ENCODE measurements at regions not wholly inside any gene's neighbourhood (a gene's known extent, or its start where the extent isn't known, plus 50 kb on each side); places are given as distances from the start of the nearest gene placed in this dataset.

DNA sequence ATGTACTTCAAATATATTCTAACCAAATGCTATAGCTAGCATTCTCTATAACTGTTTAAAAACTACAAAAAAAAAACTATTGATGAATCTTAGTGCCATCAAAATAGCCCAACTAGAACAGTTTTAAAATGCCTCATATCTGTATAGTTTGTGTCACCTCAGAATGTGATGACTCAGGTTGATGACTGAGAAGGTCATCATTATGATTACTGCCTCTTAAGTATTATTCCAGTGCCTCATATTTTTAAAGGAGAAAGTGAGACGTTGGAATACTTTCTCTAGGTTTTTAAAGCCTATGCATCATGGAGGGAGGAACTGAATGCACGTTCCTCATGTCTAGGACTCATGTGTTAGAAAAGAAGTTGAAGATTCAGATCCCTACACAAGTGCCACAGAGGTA is 88.2 kb downstream of the TMA16 start:
- peaks cover 3% of the 10 kb centered on the region for H3K9me3 Mint-ChIP-seq
- H3K4me1 Mint-ChIP-seq (ENCODE audit: low read depth), result no peaks in the 10 kb centered on the region
- H3K27me3 Mint-ChIP-seq (ENCODE audit: low read depth), result no peaks in the 10 kb centered on the region
- H3K36me3 Mint-ChIP-seq (ENCODE audit: low read depth), result no peaks in the 10 kb centered on the region
- CTCF ChIA-PET, result no interaction called here
- no peak overlapping the region for H3K4me3 Mint-ChIP-seq
- intact Hi-C loops (cut with micrococcal nuclease), result no loop called here
- no peak overlapping the region for H3K27ac Mint-ChIP-seq
- DNase-seq, result no peak

DNA sequence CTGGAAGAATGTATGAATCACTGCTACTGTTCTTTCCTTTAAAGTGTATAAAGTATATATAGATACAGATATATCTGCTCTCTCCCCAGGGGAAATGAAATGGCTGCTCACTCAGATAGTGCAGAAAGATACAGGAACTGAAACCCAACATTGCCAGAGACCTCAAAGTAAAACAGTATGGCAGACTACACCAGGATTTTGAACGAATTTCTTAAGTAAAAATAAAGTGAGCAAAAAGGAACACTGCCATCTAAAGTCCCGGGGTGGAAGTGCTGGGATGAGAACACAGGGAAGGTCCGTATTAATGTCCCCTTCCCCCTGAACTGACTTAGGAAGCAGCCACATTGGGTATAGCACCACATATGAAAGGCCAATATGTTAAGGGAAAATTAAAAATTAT is 93.4 kb downstream of the TMA16 start:
- no peaks in the 10 kb centered on the region for H3K36me3 Mint-ChIP-seq (ENCODE audit: low read depth)
- intact Hi-C loops (cut with micrococcal nuclease), result no loop called here
- H3K27ac Mint-ChIP-seq, result no peak overlapping the region
- H3K27me3 Mint-ChIP-seq (ENCODE audit: low read depth), result no peaks in the 10 kb centered on the region
- peaks cover 11% of the 10 kb centered on the region for H3K4me1 Mint-ChIP-seq (ENCODE audit: low read depth)
- H3K4me3 Mint-ChIP-seq, result no peak overlapping the region
- CTCF ChIA-PET, result interaction anchor here (1.0 to 1.5 kb wide), 2 partner anchors 10 to 93 kb away, joined by 4 read pairs; no protein-coding TSS in a partner anchor
- DNase-seq, result peak; percentile 4
- peaks cover 1% of the 10 kb centered on the region for H3K9me3 Mint-ChIP-seq

GRCh38 chr4:163588532-163588931 is 94.0 kb downstream of the TMA16 start:
- H3K27ac Mint-ChIP-seq, result no peak overlapping the region

DNA sequence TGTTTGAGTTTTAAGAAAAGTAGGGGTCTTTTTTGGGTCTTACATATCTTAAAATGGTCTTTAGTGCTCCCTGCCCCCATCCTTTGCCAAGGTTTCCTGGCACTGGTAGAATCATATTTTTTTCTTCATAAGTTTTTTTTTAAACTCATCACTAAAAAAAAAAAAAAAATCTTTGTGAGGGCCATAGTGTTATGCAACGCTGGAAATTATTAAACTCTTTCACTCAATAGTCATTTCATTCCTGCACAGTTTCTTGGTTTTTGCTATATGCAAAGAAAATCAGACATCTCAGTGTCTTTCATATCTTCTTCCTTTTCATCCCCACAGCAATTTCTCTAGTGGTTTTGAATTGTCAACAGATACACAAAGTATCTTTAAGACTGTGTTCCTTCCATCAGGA is 95.6 kb downstream of the TMA16 start:
- H3K4me1 Mint-ChIP-seq (ENCODE audit: low read depth), result peaks cover 11% of the 10 kb centered on the region
- intact Hi-C loops (cut with micrococcal nuclease), result no loop called here
- CTCF ChIA-PET, result no interaction called here

More at GRCh38 chr4:163588532-163588931, 94.0 kb downstream of the TMA16 start:
- Mint-ChIP-seq H3K9me3 (peaks cover 1% of the 10 kb centered on the region), H3K4me3 (no peak overlapping the region), H3K27me3 (ENCODE audit: low read depth) (no peaks in the 10 kb centered on the region), H3K4me1 (ENCODE audit: low read depth) (peaks cover 11% of the 10 kb centered on the region), H3K36me3 (ENCODE audit: low read depth) (no peaks in the 10 kb centered on the region)
- intact Hi-C loops (cut with micrococcal nuclease), result no loop called here
- CTCF ChIA-PET, result interaction anchor here (1.5 kb wide), 1 partner anchor 92 kb away, joined by 4 read pairs; no protein-coding TSS in a partner anchor
- no peak for DNase-seq

DNA sequence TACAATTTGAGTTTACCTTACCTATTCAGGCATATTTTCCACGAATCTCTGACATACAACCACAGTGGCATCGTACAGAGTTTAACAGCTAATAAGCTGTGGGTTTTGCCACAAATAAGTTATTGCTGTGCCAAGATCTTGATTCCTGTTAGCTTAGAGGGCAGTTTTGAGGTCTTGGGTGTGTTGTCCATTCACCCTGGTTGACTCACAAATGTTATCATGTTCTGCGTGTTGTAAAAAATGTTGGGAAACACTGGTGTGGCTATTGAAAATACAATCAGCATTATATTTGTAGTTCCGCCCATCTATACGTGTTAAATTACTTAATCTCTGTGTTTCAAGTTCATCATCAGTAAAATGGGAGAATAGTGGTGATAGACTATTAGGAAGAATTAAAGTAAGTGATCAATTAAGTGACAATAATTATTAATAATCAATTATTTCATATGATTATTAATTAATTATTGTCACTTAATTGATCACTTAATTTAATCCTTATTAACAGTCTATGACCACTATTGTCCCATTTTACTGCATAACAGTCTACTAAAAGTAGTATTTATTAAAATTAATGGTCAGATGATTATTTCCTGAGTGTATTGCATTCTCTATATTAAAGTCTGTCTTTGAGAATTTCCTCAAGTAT is 96.3 kb downstream of the TMA16 start:
- CTCF ChIA-PET, result interaction anchor here (1.0 kb wide), 1 partner anchor 39 kb away, joined by 3 read pairs; no protein-coding TSS in a partner anchor
- no peak overlapping the region for H3K4me3 Mint-ChIP-seq

More for the DNA sequence above, 95.6 kb downstream of the TMA16 start:
- no peak overlapping the region for H3K27ac Mint-ChIP-seq
- no peaks in the 10 kb centered on the region for H3K36me3 Mint-ChIP-seq (ENCODE audit: low read depth)
- peaks cover 1% of the 10 kb centered on the region for H3K9me3 Mint-ChIP-seq
- no peaks in the 10 kb centered on the region for H3K27me3 Mint-ChIP-seq (ENCODE audit: low read depth)
- no peak overlapping the region for H3K4me3 Mint-ChIP-seq
- DNase-seq, result no peak

DNA sequence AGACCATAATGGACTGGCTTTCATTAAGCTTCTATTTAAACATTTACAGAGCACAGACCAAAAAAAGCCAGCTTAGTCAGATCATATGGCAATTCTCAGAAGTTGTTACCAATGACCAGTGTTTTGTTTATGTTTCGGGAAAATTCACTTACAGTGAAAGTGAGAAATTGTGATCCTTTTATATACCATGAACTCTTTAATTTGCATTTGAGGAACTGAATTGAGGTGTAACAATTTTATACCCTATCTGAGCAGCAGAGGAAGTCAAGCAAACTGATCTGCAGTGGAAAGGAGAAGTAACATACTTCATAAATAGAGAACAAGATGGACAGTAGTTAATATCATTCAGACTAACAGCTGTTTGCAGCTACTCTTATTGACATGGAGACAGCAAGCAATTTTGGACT is 97.1 kb downstream of the TMA16 start:
- no peak overlapping the region for H3K27ac Mint-ChIP-seq
- H3K4me1 Mint-ChIP-seq (ENCODE audit: low read depth), result peaks cover 11% of the 10 kb centered on the region
- CTCF ChIA-PET, result interaction anchor here (0.6 to 1.1 kb wide), 3 partner anchors 40 to 1467 kb away, joined by 3 to 4 read pairs (median 3); no protein-coding TSS in a partner anchor
- H3K36me3 Mint-ChIP-seq (ENCODE audit: low read depth), result no peaks in the 10 kb centered on the region
- no peak overlapping the region for H3K4me3 Mint-ChIP-seq
- no peaks in the 10 kb centered on the region for H3K27me3 Mint-ChIP-seq (ENCODE audit: low read depth)
- peaks cover 1% of the 10 kb centered on the region for H3K9me3 Mint-ChIP-seq
- DNase-seq, result no peak
- intact Hi-C loops (cut with micrococcal nuclease), result no loop called here

More for the DNA sequence above, 96.3 kb downstream of the TMA16 start:
- Mint-ChIP-seq H3K9me3 (peaks cover 1% of the 10 kb centered on the region), H3K27ac (no peak overlapping the region), H3K36me3 (ENCODE audit: low read depth) (no peaks in the 10 kb centered on the region), H3K27me3 (ENCODE audit: low read depth) (no peaks in the 10 kb centered on the region), H3K4me1 (ENCODE audit: low read depth) (peaks cover 11% of the 10 kb centered on the region)
- intact Hi-C loops (cut with micrococcal nuclease), result no loop called here
- DNase-seq, result no peak

DNA sequence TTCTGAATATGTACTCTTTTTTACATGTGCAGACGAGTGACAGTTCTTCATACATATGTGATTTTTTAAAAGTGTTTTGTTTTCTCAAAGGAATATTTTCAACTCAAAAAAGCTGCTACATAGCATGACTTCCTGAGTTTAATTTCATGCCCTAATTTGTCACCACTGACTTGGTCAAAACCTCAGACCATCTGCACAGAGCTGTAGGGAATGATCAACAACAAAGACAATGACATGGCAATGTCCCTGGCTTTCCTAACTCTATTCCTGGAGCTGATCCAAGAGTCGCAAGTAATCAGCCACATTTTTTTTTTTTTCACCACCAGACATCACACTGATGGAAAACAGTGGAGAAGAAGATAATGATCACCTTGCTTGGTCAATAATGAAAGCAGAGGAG is 97.7 kb downstream of the TMA16 start:
- DNase-seq, result no peak
- no peaks in the 10 kb centered on the region for H3K27me3 Mint-ChIP-seq (ENCODE audit: low read depth)
- CTCF ChIA-PET, result interaction anchor here (0.6 to 1.1 kb wide), 2 partner anchors 61 to 1467 kb away, joined by 3 to 4 read pairs; no protein-coding TSS in a partner anchor
- no peaks in the 10 kb centered on the region for H3K36me3 Mint-ChIP-seq (ENCODE audit: low read depth)
- no peak overlapping the region for H3K27ac Mint-ChIP-seq
- H3K4me3 Mint-ChIP-seq, result no peak overlapping the region
- intact Hi-C loops (cut with micrococcal nuclease), result no loop called here
- peaks cover 1% of the 10 kb centered on the region for H3K9me3 Mint-ChIP-seq
- peaks cover 11% of the 10 kb centered on the region for H3K4me1 Mint-ChIP-seq (ENCODE audit: low read depth)

DNA sequence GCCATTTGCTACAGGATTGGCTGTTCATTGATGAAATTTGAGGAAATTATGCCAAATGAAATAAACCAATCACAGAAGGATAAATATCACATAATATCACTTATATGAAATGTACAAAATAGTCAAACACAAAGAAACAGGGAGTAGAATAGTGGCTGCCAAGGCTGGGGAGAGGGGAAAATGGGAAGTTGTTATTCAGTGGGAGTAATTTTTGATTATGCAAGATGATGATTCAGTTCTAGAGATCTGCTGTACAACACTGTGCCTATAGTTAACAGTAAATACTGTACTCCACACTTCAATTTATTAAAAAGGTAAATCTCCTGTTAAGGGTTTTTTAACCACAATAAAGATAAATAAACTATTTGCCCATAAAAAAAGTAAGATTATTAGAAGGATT is 101.1 kb downstream of the TMA16 start:
- Mint-ChIP-seq H3K27ac (no peak overlapping the region), H3K36me3 (ENCODE audit: low read depth) (no peaks in the 10 kb centered on the region), H3K27me3 (ENCODE audit: low read depth) (no peaks in the 10 kb centered on the region), H3K9me3 (no peaks in the 10 kb centered on the region), H3K4me3 (no peak overlapping the region), H3K4me1 (ENCODE audit: low read depth) (peaks cover 7% of the 10 kb centered on the region)
- intact Hi-C loops (cut with micrococcal nuclease), result no loop called here
- CTCF ChIA-PET, result interaction anchor here (0.7 kb wide), 2 partner anchors 409 to 453 kb away, joined by 3 to 5 read pairs; no protein-coding TSS in a partner anchor
- no peak for DNase-seq

DNA sequence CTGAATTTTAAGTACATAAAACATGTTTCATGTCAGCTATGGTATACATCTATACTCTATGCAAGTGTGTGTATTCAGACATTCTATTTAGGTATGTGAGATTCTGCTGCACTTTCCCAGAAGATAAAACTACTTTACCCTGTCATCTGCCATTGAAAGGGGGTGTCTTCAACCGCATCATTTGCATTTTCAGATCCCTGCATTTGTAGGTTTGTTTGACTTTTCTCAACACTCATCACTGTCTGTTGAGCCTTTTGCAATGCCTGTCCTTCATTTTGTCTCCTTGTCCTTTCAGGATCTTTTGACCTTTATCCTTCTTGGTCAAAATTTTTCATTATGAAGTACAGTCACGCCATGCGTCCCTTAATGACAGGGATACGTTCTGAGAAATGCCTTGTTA is 103.5 kb downstream of the TMA16 start:
- no peaks in the 10 kb centered on the region for H3K4me1 Mint-ChIP-seq (ENCODE audit: low read depth)

GRCh38 chr4:163598489-163598888 is 104.0 kb downstream of the TMA16 start:
- Mint-ChIP-seq H3K4me1 (ENCODE audit: low read depth) (no peaks in the 10 kb centered on the region), H3K27me3 (ENCODE audit: low read depth) (no peaks in the 10 kb centered on the region), H3K27ac (no peak overlapping the region), H3K9me3 (no peaks in the 10 kb centered on the region), H3K4me3 (no peak overlapping the region), H3K36me3 (ENCODE audit: low read depth) (no peaks in the 10 kb centered on the region)
- no peak for DNase-seq
- intact Hi-C loops (cut with micrococcal nuclease), result no loop called here
- CTCF ChIA-PET, result no interaction called here

More for the DNA sequence above, 103.5 kb downstream of the TMA16 start:
- Mint-ChIP-seq H3K9me3 (no peaks in the 10 kb centered on the region), H3K4me3 (no peak overlapping the region), H3K27me3 (ENCODE audit: low read depth) (no peaks in the 10 kb centered on the region), H3K27ac (no peak overlapping the region), H3K36me3 (ENCODE audit: low read depth) (no peaks in the 10 kb centered on the region)
- CTCF ChIA-PET, result no interaction called here
- intact Hi-C loops (cut with micrococcal nuclease), result no loop called here
- DNase-seq, result no peak

- CTCF ChIA-PET, result interaction anchor here (0.6 kb wide), 1 partner anchor 55 kb away, joined by 5 read pairs; no protein-coding TSS in a partner anchor
- intact Hi-C loops (cut with micrococcal nuclease), result no loop called here
- no peak for DNase-seq
- no peaks in the 10 kb centered on the region for H3K9me3 Mint-ChIP-seq
- no peak overlapping the region for H3K27ac Mint-ChIP-seq
- H3K4me1 Mint-ChIP-seq (ENCODE audit: low read depth), result no peaks in the 10 kb centered on the region
- no peaks in the 10 kb centered on the region for H3K27me3 Mint-ChIP-seq (ENCODE audit: low read depth)
- H3K36me3 Mint-ChIP-seq (ENCODE audit: low read depth), result no peaks in the 10 kb centered on the region
- H3K4me3 Mint-ChIP-seq, result no peak overlapping the region
Measured at GRCh38 chr4:163600727-163601126, 106.2 kb downstream of the TMA16 start.

DNA sequence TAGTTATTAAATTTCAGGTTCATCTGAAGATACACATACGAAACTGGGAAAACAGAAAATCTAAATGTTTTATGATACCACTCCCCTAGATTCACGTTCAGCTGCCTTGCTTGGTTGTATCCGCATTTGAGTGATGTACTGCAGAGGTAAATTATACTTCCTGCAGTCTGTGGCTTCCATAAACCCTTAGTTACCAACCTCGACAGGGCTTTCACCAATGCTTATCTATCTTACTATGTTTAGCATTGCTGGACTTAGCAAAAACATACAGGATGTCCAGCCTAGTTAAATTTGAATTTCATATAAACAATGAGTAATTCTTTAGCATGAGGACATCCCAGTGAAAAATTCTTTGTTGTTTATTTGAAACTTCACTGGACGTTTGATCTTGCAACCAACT is 108.8 kb downstream of the TMA16 start:
- intact Hi-C loops (cut with micrococcal nuclease), result no loop called here
- no peak overlapping the region for H3K4me3 Mint-ChIP-seq
- H3K27ac Mint-ChIP-seq, result no peak overlapping the region
- H3K27me3 Mint-ChIP-seq (ENCODE audit: low read depth), result no peaks in the 10 kb centered on the region
- no peaks in the 10 kb centered on the region for H3K36me3 Mint-ChIP-seq (ENCODE audit: low read depth)
- H3K4me1 Mint-ChIP-seq (ENCODE audit: low read depth), result peaks cover 6% of the 10 kb centered on the region
- H3K9me3 Mint-ChIP-seq, result no peaks in the 10 kb centered on the region
- CTCF ChIA-PET, result no interaction called here
- DNase-seq, result no peak
